ENCODE measurements at regions not wholly inside any gene's neighbourhood (a gene's known extent, or its start where the extent isn't known, plus 50 kb on each side); places are given as distances from the start of the nearest gene placed in this dataset.

DNA sequence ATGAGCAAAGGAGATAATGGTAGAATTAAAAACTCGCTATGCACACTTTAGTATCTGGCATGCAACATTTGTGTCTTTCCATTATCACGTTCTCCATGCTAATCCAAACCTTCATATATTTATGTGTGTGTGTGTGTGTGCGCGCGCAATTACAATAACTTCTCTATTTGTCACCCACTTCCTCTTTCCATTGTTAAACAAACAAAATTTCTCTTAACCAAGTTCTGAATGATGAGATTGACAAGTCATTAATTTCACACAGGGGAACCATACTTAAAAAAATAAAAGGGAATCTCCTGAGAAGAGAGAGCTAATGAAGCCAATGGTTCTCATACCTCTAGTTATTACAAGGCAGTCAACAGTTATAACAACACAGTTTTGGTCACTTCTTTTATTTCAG, 575.9 kb upstream of the MDGA2 start:
- H3K4me3 ChIP-seq = no peak overlapping the region
- DNase-seq = no peak
- H3K9me3 ChIP-seq = no peaks in the 10 kb centered on the region
- no peaks in the 10 kb centered on the region for H3K4me1 ChIP-seq (ENCODE audit: insufficient read depth)
- 73 to 88% (median 76%) methylated on average over 5 of the region's 5 CpGs for WGBS, 3 donors
- H3K27me3 ChIP-seq = no peaks in the 10 kb centered on the region
- no peak overlapping the region for H3K27ac ChIP-seq
- H3K36me3 ChIP-seq = no peaks in the 10 kb centered on the region
- intact Hi-C loops (cut with DNase I) = no loop called here
- TF ChIP-seq POLR2A (IDR thresholded peaks at IDR 0.05) = no peak
- TF ChIP-seq, protein P1, sequence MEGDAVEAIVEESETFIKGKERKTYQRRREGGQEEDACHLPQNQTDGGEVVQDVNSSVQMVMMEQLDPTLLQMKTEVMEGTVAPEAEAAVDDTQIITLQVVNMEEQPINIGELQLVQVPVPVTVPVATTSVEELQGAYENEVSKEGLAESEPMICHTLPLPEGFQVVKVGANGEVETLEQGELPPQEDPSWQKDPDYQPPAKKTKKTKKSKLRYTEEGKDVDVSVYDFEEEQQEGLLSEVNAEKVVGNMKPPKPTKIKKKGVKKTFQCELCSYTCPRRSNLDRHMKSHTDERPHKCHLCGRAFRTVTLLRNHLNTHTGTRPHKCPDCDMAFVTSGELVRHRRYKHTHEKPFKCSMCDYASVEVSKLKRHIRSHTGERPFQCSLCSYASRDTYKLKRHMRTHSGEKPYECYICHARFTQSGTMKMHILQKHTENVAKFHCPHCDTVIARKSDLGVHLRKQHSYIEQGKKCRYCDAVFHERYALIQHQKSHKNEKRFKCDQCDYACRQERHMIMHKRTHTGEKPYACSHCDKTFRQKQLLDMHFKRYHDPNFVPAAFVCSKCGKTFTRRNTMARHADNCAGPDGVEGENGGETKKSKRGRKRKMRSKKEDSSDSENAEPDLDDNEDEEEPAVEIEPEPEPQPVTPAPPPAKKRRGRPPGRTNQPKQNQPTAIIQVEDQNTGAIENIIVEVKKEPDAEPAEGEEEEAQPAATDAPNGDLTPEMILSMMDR (IDR thresholded peaks at IDR 0.05) = no peak
- TF ChIP-seq EP300 (IDR thresholded peaks at IDR 0.05) = no peak

DNA sequence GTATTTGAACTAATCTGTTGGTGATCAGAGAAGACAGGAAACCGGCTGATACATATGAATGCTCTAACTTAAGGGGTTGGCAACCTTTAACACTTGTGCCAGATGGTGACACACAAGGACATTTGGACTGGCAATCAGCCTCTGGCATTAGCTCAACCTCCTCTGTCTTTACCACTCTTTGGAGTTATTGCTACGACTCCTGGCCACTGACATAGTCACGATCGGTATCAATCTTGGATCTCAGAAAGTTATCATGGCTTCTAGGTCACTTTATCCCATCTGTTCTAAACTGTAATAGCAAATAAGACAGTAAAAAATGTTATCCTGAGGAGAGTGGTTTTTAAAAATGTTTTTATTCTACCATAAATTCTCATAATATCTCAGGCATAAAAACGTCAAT, 575.2 kb upstream of the MDGA2 start:
- DNase-seq = no peak
- no peaks in the 10 kb centered on the region for H3K27me3 ChIP-seq

DNA sequence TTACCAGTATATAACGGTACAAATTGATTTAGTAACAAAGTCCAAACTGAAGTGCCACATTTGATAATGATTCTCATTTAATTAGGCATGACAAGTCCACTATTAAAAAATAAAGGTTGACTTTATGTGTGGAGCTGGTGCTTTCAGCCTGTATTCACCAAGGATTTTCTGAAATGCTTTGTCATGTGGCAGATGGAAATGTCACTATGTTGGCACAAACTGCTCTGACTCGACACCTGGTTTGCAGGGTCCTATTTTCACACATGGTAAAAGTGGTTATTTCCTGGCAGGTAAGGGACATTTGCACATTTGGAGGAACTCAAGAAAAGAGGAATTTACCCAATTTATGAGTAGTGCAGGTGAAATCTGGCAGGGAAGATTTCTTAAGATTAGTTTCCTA, 572.6 kb upstream of the MDGA2 start:
- intact Hi-C loops (cut with DNase I) = no loop called here
- H3K36me3 ChIP-seq = no peaks in the 10 kb centered on the region
- no peak for DNase-seq
- TF ChIP-seq, protein P1 (IDR thresholded peaks at IDR 0.05) = no peak
- TF ChIP-seq EP300 (IDR thresholded peaks at IDR 0.05) = no peak
- no peak overlapping the region for H3K4me3 ChIP-seq
- H3K27ac ChIP-seq = no peak overlapping the region
- 60 to 71% (median 66%) methylated on average over 2 of the region's 2 CpGs for WGBS, 3 donors
- H3K27me3 ChIP-seq = no peaks in the 10 kb centered on the region
- no peaks in the 10 kb centered on the region for H3K4me1 ChIP-seq (ENCODE audit: insufficient read depth)
- H3K9me3 ChIP-seq = no peaks in the 10 kb centered on the region

More for the DNA sequence above, 575.2 kb upstream of the MDGA2 start:
- 76 to 79% (median 79%) methylated on average over 5 of the region's 5 CpGs for WGBS, 3 donors
- Histone ChIP-seq H3K9me3 (no peaks in the 10 kb centered on the region), H3K4me3 (no peak overlapping the region), H3K27ac (no peak overlapping the region), H3K36me3 (no peaks in the 10 kb centered on the region), H3K4me1 (ENCODE audit: insufficient read depth) (no peaks in the 10 kb centered on the region)
- TF ChIP-seq, protein P1 (IDR thresholded peaks at IDR 0.05) = no peak
- TF ChIP-seq POLR2A (IDR thresholded peaks at IDR 0.05) (no peak), EP300 (IDR thresholded peaks at IDR 0.05) (no peak)
- intact Hi-C loops (cut with DNase I) = no loop called here

DNA sequence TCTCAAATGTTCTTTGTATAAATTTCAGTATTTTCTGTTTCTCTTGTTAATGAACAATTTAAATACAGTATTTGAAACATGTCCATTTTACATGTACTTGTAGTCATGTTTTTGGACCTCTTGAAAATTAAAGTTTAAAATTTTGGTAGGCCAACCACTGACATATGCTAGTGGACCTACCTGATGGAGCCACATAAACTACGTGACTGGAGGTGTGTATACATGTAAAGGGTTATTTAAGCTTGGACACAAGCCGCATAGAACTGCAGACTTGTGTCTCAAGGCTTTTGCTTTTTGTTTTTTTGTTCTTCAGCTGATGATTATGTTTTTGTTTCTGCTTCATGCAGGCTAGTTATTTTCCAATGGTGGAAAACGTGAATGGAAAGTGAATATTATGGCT, 568.5 kb upstream of the MDGA2 start:
- Histone ChIP-seq H3K27ac (no peak overlapping the region), H3K27me3 (no peaks in the 10 kb centered on the region), H3K4me3 (no peak overlapping the region), H3K4me1 (ENCODE audit: insufficient read depth) (no peaks in the 10 kb centered on the region), H3K9me3 (no peaks in the 10 kb centered on the region), H3K36me3 (no peaks in the 10 kb centered on the region)
- 72 to 79% (median 73%) methylated on average over 3 of the region's 3 CpGs for WGBS, 3 donors
- intact Hi-C loops (cut with DNase I) = no loop called here
- TF ChIP-seq, protein P1 (IDR thresholded peaks at IDR 0.05) = no peak
- TF ChIP-seq POLR2A (IDR thresholded peaks at IDR 0.05) (no peak), EP300 (IDR thresholded peaks at IDR 0.05) (no peak)
- DNase-seq = no peak

DNA sequence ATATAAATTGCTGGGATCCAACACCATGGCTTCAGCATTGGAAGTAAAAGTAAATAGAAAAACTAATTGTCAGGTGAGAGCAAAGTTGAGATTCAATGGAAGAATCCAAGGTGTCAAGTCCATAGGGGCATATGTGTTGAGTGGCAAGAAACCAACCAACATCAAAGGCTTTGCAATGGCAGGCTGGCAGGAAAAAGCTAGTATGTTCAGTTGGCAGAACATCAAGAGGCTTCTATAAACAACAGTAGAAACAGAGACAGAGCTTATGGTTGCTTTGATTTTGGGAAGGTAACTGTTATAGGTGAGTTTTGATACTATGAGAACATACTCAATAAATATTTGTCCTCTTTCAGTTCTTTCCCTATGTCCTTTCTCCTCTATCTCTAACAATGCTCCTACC, 553.7 kb upstream of the MDGA2 start:
- Histone ChIP-seq H3K36me3 (no peaks in the 10 kb centered on the region), H3K4me3 (no peak overlapping the region), H3K9me3 (no peaks in the 10 kb centered on the region), H3K27me3 (no peaks in the 10 kb centered on the region), H3K4me1 (ENCODE audit: insufficient read depth) (no peaks in the 10 kb centered on the region), H3K27ac (no peak overlapping the region)
- intact Hi-C loops (cut with DNase I) = no loop called here
- TF ChIP-seq POLR2A (IDR thresholded peaks at IDR 0.05) = no peak
- TF ChIP-seq EP300 (IDR thresholded peaks at IDR 0.05) = no peak
- TF ChIP-seq, protein P1 (IDR thresholded peaks at IDR 0.05) = no peak
- DNase-seq = no peak

Data from ovary (tissue), 7 donors.